ENCODE measurements at regions not wholly inside any gene's neighbourhood (a gene's known extent, or its start where the extent isn't known, plus 50 kb on each side); places are given as distances from the start of the nearest gene placed in this dataset.

DNA sequence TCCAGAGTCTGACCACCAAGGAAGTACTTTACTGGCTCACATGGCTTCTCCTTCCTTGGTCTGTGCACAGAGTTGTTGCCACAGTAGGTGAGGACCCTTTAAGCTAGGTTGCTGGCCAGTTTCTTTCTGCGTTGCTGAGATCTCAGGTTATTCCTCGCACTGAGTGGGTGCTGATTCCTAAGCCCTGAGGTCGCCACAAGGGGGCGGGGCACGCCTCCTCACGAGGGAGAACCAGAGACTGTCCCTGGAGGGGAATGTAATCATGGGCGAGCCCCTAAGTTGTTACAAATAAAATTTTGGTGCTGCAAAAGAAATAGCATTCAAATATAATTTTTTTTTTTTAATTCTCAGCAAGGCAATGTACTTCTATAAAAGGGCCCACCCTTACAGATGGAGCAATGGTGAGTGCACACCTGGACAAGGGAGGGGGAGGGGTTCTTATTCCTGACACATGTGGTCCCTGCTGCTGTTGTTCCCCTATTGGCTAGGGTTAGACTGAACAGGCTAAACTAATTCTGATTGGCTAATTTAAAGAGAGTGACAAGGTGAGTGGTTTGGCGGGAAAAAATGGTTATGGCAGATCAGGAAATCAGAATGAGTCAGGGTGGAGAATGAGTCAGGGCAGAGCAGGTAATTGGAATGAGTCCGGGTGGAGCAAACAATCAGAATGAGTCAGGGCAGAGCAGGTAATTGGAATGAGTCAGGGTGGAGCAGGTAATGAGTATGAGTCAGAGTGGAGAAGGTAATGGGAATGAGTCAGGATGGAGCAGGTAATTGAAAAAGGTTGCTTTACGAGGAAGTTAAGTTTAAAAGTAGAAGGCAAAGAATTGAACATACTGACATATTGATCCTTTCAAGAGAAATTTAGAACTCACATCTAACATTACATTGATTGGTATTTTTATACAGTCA is 107.5 kb downstream of the VSIG4 start:
- TF ChIP-seq, protein P1, sequence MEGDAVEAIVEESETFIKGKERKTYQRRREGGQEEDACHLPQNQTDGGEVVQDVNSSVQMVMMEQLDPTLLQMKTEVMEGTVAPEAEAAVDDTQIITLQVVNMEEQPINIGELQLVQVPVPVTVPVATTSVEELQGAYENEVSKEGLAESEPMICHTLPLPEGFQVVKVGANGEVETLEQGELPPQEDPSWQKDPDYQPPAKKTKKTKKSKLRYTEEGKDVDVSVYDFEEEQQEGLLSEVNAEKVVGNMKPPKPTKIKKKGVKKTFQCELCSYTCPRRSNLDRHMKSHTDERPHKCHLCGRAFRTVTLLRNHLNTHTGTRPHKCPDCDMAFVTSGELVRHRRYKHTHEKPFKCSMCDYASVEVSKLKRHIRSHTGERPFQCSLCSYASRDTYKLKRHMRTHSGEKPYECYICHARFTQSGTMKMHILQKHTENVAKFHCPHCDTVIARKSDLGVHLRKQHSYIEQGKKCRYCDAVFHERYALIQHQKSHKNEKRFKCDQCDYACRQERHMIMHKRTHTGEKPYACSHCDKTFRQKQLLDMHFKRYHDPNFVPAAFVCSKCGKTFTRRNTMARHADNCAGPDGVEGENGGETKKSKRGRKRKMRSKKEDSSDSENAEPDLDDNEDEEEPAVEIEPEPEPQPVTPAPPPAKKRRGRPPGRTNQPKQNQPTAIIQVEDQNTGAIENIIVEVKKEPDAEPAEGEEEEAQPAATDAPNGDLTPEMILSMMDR (conservative IDR thresholded peaks at IDR 0.05), result no peak
- TF ChIP-seq EZH2 (IDR thresholded peaks at IDR 0.05; ENCODE audit: low read depth), result no peak

All from PC-9 (cell line).